GM18870 (cell line): ENCODE measurements at regions not wholly inside any gene's neighbourhood (a gene's known extent, or its start where the extent isn't known, plus 50 kb on each side); places are given as distances from the start of the nearest gene placed in this dataset.

ENCODE experiments used
- ATAC-seq: cut with Tn5 transposase; IDR thresholded peaks from one replicate; pipeline ENCODE4 v1.9.1; 2021; ENCODE audit warnings: moderate library complexity; ENCODE audit not compliant: unreplicated experiment

- no peak for ATAC-seq
Observed at GRCh38 chr2:204264621-204265140, 280.6 kb upstream of the PARD3B start.

GRCh38 chr2:204265681-204266181, 279.5 kb upstream of the PARD3B start:
- ATAC-seq: no peak

GRCh38 chr2:204268458-204268857, 276.8 kb upstream of the PARD3B start:
- ATAC-seq: no peak

GRCh38 chr2:204268971-204269370, 276.3 kb upstream of the PARD3B start:
- no peak for ATAC-seq

- no peak for ATAC-seq
Observed at GRCh38 chr2:204272089-204272488, 273.2 kb upstream of the PARD3B start.

- ATAC-seq: no peak
Observed at GRCh38 chr2:204272610-204273287, 272.5 kb upstream of the PARD3B start.

GRCh38 chr2:204274429-204274828, 270.8 kb upstream of the PARD3B start:
- no peak for ATAC-seq

- no peak for ATAC-seq
Observed at GRCh38 chr2:204274991-204275390, 270.3 kb upstream of the PARD3B start.

- ATAC-seq: no peak
Observed at GRCh38 chr2:204277226-204277625, 268.0 kb upstream of the PARD3B start.

GRCh38 chr2:204278454-204278853, 266.8 kb upstream of the PARD3B start:
- no peak for ATAC-seq

- ATAC-seq: no peak
Observed at GRCh38 chr2:204279819-204280218, 265.5 kb upstream of the PARD3B start.

- no peak for ATAC-seq
Observed at GRCh38 chr2:204280262-204280668, 265.0 kb upstream of the PARD3B start.

GRCh38 chr2:204282081-204282480, 263.2 kb upstream of the PARD3B start:
- ATAC-seq: no peak

- ATAC-seq: peak; percentile 91
Observed at GRCh38 chr2:204282525-204282924, 262.8 kb upstream of the PARD3B start.

- ATAC-seq: no peak
Observed at GRCh38 chr2:204289066-204289465, 256.2 kb upstream of the PARD3B start.

- no peak for ATAC-seq
Observed at GRCh38 chr2:204292439-204292838, 252.8 kb upstream of the PARD3B start.

- ATAC-seq: no peak
Observed at GRCh38 chr2:204293884-204294747, 251.2 kb upstream of the PARD3B start.

- ATAC-seq: no peak
Observed at GRCh38 chr2:204298404-204298803, 246.9 kb upstream of the PARD3B start.

- no peak for ATAC-seq
Observed at GRCh38 chr2:204299766-204300165, 245.5 kb upstream of the PARD3B start.

- ATAC-seq: no peak
Observed at GRCh38 chr2:204306667-204307066, 238.6 kb upstream of the PARD3B start.

GRCh38 chr2:204312105-204312504, 233.2 kb upstream of the PARD3B start:
- ATAC-seq: no peak

- no peak for ATAC-seq
Observed at GRCh38 chr2:204313256-204313655, 232.0 kb upstream of the PARD3B start.
